ENCODE measurements at regions not wholly inside any gene's neighbourhood (a gene's known extent, or its start where the extent isn't known, plus 50 kb on each side); places are given as distances from the start of the nearest gene placed in this dataset.
"Not testable (repeated sequence)": the region's sequence is repeated elsewhere in the genome, so short reads cannot be mapped to it uniquely, and the experiment has no call there.

DNA sequence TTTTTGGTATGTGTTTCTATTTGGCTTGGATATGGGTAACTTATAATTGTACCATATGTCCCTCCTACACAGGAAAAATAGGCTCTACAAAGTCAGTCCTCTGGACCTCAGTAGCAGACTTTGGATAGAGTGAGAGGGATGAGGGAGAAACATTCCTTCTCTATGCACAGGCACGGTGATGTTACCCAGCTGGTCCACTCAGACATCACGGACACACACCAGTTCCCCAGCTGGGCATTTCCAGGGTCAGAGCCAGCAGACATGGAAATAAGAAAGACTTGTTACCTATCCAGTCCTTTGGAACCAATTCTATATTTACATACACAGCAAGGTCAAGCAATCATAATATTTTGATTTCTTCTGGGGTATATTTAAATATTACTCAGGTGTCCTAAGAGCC lies 433.1 kb upstream of the KCNMB2 start:
- Histone ChIP-seq H3K36me3 (no peaks in the 10 kb centered on the region), H3K4me3 (no peak overlapping the region), H3K9me3 (ENCODE audit: low read depth) (no peaks in the 10 kb centered on the region), H3K27me3 (no peaks in the 10 kb centered on the region), H3K4me1 (ENCODE audit: low read depth) (no peaks in the 10 kb centered on the region), H3K27ac (no peak overlapping the region)
- DNase-seq (ENCODE audit: low read depth in 1 of 2, low spot score in 1 of 2): no peak
- TF ChIP-seq, protein P1, sequence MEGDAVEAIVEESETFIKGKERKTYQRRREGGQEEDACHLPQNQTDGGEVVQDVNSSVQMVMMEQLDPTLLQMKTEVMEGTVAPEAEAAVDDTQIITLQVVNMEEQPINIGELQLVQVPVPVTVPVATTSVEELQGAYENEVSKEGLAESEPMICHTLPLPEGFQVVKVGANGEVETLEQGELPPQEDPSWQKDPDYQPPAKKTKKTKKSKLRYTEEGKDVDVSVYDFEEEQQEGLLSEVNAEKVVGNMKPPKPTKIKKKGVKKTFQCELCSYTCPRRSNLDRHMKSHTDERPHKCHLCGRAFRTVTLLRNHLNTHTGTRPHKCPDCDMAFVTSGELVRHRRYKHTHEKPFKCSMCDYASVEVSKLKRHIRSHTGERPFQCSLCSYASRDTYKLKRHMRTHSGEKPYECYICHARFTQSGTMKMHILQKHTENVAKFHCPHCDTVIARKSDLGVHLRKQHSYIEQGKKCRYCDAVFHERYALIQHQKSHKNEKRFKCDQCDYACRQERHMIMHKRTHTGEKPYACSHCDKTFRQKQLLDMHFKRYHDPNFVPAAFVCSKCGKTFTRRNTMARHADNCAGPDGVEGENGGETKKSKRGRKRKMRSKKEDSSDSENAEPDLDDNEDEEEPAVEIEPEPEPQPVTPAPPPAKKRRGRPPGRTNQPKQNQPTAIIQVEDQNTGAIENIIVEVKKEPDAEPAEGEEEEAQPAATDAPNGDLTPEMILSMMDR (IDR thresholded peaks at IDR 0.05; ENCODE audit: low read depth, low read length): no peak

DNA sequence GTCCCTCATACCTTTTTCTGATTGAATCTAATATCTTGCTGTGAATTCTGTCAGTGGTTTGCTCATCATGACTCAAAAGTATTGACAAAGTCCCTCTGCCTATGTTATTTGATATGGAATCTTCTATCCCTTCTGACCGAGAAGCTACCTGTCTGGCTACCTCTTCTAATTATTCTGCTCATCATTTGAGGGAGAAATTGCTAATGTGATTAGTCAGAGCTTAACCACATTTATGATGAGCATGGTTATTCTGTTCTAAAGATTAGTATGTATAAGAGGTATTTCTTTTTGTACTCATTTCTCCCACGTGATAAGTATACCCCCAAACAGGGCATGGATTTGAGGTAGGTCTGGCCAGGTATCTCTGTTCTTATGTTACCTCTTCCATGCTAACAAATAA lies 428.4 kb upstream of the KCNMB2 start:
- TF ChIP-seq, protein P1 (IDR thresholded peaks at IDR 0.05; ENCODE audit: low read depth, low read length): no peak
- H3K27ac ChIP-seq: no peak overlapping the region
- no peaks in the 10 kb centered on the region for H3K36me3 ChIP-seq
- no peaks in the 10 kb centered on the region for H3K9me3 ChIP-seq (ENCODE audit: low read depth)
- no peak for DNase-seq (ENCODE audit: low read depth in 1 of 2, low spot score in 1 of 2)
- no peak overlapping the region for H3K4me3 ChIP-seq
- H3K27me3 ChIP-seq: no peaks in the 10 kb centered on the region
- no peaks in the 10 kb centered on the region for H3K4me1 ChIP-seq (ENCODE audit: low read depth)

DNA sequence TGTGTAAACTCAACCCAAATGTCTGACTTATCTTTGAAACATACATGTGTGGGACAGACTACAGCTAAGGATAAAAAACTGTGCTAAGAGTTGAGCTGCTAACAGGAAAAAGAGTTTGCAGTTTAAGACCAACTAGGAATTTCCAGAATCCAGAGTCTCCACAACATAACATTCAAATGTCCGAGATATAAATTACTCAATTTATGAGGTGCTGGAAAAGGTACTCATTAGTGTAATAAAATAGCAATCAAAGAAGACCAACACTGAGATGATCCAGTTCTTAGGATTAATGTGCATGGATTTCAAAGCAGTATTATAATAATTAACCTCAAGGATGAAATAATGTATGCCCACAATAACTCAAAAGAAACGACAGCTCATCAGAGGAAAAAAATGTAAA lies 426.5 kb upstream of the KCNMB2 start:
- Histone ChIP-seq H3K36me3 (no peaks in the 10 kb centered on the region), H3K9me3 (ENCODE audit: low read depth) (no peaks in the 10 kb centered on the region), H3K4me3 (no peak overlapping the region), H3K27me3 (no peaks in the 10 kb centered on the region), H3K27ac (no peak overlapping the region), H3K4me1 (ENCODE audit: low read depth) (no peaks in the 10 kb centered on the region)
- DNase-seq (ENCODE audit: low read depth in 1 of 2, low spot score in 1 of 2): no peak
- TF ChIP-seq, protein P1 (IDR thresholded peaks at IDR 0.05; ENCODE audit: low read depth, low read length): no peak

DNA sequence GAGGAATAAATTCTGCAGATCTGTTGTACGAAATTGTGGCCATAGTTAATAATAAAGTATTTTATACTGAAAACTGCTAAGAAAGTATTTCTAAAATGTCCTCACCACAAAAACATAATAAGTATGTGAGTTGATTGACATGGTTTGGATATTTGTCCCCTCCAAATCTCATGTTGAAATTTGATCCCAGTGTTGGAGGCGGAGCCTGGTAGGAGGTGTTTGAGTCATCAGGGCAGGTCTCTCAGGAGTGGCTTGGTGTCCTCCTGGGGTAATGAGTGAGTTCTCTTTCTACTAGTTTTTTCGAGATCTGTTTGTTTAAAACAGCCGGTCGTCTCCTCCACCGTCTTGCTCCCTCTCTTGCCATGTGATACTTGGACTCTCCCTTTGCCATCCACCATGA lies 424.1 kb upstream of the KCNMB2 start:
- no peak overlapping the region for H3K27ac ChIP-seq
- TF ChIP-seq, protein P1 (IDR thresholded peaks at IDR 0.05; ENCODE audit: low read depth, low read length): no peak
- no peak for DNase-seq (ENCODE audit: low read depth in 1 of 2, low spot score in 1 of 2)

DNA sequence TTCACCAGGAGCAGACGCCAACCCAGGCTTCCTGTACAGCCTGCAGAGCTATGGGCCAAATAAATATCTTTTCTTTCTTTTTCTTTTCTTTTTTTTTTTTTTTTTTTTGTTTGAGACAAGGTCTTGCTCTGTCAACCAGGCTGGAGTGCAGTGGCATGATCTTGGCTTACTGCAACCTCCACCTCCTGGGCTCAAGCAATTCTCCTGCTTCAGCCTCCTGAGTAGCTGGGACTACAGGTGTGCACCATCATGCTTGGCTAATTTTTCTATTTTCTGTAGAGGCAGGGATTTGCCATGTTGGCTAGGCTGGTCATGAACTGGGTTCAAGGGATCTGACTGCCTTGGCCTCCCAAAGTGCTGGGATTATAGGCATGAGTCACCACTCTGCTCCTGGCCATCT lies 423.7 kb upstream of the KCNMB2 start:
- not testable (repeated sequence) for H3K9me3 ChIP-seq (ENCODE audit: low read depth); DNase-seq (ENCODE audit: low read depth in 1 of 2, low spot score in 1 of 2); H3K4me3 ChIP-seq; H3K27me3 ChIP-seq; H3K27ac ChIP-seq; H3K4me1 ChIP-seq (ENCODE audit: low read depth); H3K36me3 ChIP-seq

More for the DNA sequence above, 424.1 kb upstream of the KCNMB2 start:
- H3K9me3 ChIP-seq (ENCODE audit: low read depth): no peaks in the 10 kb centered on the region
- no peak overlapping the region for H3K4me3 ChIP-seq
- no peaks in the 10 kb centered on the region for H3K4me1 ChIP-seq (ENCODE audit: low read depth)
- H3K27me3 ChIP-seq: no peaks in the 10 kb centered on the region
- H3K36me3 ChIP-seq: no peaks in the 10 kb centered on the region

DNA sequence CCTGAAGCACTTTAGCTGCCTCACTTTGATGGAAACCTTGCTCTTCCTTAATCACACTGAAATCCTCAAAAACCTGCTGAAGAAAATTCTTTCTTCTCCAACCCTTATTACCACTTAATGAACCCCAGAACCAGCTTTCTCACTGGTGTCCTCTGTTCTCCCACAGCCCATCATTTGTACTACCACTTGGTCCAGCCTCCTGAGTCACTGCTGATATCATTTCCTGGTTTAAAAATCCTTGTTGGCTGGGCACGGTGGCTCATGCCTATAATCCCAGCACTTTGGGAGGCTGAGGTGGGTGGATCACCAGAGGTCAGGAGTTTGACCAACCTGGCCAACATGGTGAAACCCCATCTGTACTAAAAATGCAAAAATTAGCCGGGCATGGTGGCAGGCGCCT lies 418.6 kb upstream of the KCNMB2 start:
- H3K27me3 ChIP-seq: no peaks in the 10 kb centered on the region
- H3K4me3 ChIP-seq: no peak overlapping the region
- no peak for DNase-seq (ENCODE audit: low read depth in 1 of 2, low spot score in 1 of 2)
- H3K9me3 ChIP-seq (ENCODE audit: low read depth): no peaks in the 10 kb centered on the region
- no peaks in the 10 kb centered on the region for H3K4me1 ChIP-seq (ENCODE audit: low read depth)
- H3K36me3 ChIP-seq: no peaks in the 10 kb centered on the region
- H3K27ac ChIP-seq: no peak overlapping the region
- TF ChIP-seq, protein P1 (IDR thresholded peaks at IDR 0.05; ENCODE audit: low read depth, low read length): no peak

DNA sequence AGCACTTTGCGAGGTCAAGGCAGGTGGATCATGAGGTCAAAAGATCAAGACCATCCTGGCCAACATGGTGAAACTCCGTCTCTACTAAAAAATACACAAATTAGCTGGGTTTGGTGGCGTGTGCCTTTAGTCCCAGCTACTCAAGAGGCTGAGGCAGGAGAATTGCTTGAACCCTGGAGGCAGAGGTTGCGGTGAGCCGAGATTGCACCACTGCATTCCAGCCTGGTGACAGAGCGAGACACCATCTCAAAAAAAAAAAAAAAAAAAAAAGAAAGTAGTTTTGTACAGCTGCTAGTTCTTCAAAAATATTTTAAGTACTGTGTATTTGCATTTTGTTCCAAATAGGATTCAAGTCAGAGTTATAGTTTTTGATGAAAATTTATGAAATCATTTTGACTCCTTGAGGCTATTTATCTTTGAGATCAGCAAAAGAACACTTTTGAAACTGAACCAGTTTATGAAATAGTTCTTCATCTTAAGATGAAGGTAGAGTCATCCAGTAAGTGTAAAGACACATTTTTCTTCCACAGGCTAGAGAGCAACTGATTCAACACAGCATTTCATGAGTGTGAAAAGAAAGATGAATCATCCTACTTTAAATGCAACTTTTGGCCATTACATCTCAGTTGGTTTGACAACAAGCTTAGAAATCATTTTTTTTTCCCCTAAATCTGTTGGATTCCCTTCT lies 416.5 kb upstream of the KCNMB2 start:
- not testable (repeated sequence) for H3K36me3 ChIP-seq; H3K27ac ChIP-seq; H3K4me3 ChIP-seq; H3K9me3 ChIP-seq (ENCODE audit: low read depth); H3K27me3 ChIP-seq; H3K4me1 ChIP-seq (ENCODE audit: low read depth)
- DNase-seq (ENCODE audit: low read depth in 1 of 2, low spot score in 1 of 2): peak in 1 of 2 donors; percentile 69
